Tibial artery (tissue), 4 donors: ENCODE measurements at regions not wholly inside any gene's neighbourhood (a gene's known extent, or its start where the extent isn't known, plus 50 kb on each side); places are given as distances from the start of the nearest gene placed in this dataset.

Experiments
- DNase-seq, 2 donors: peaks; one replicate each; pipeline ENCODE4 v3.0.0-alpha.2; 2019
- H3K27ac ChIP-seq, 2 donors: fragments of 200-600 bp; sonication (generic) in 1 of 2; 1 replicate in 1 of 2; 2 replicates in 1 of 2; pipeline ENCODE4 v1.5.1; 2018 to 2019; ENCODE audit warnings: mild to moderate bottlenecking in 1 of 2
- H3K27me3 ChIP-seq, 2 donors: fragments of 200-600 bp; sonication (generic) in 1 of 2; one replicate each; pipeline versions ENCODE4 v1.5.1 to v1.6.0; 2016 to 2019
- H3K36me3 ChIP-seq, 3 donors: fragments of 200-600 bp; sonication (generic) in 2 of 3; one replicate each; pipeline ENCODE4 v1.5.1; 2016 to 2019; ENCODE audit warnings: mild to moderate bottlenecking in 2 of 3
- H3K4me1 ChIP-seq, 4 donors: fragments of 200-600 bp; sonication (generic) in 2 of 4; 1 replicate in 3 of 4; 2 replicates in 1 of 4; pipeline ENCODE4 v1.5.1; 2016 to 2019
- H3K4me3 ChIP-seq, 2 donors: fragments of 200-600 bp; sonication (generic) in 1 of 2; 1 replicate in 1 of 2; 2 replicates in 1 of 2; pipeline ENCODE4 v1.5.1; 2018 to 2019; ENCODE audit warnings: mild to moderate bottlenecking in 2 of 2
- H3K9me3 ChIP-seq, 3 donors: fragments of 200-600 bp; sonication (generic) in 1 of 3; one replicate each; pipeline ENCODE4 v1.5.1; 2016 to 2019
- CTCF ChIP-seq, 2 experiments: fragments of 200-600 bp in 1 of 2; fragments of 450-650 bp in 1 of 2; IDR thresholded peaks; one replicate each; pipeline ENCODE4 v1.5.1; 2017 to 2019; ENCODE audit warnings: antibody characterized with exemption in 2 of 2, mild to moderate bottlenecking in 1 of 2, moderate library complexity in 1 of 2
- intact Hi-C: fragments of 100-400 bp; cut with DNase I; formaldehyde crosslinking; loops from one replicate; pipeline ENCODE4 v1.15.0; 2023; ENCODE audit warnings: low total_unique reads

GRCh38 chr1:172815740-172816139, 156.8 kb downstream of the FASLG start:
- no peak overlapping the region for H3K4me3 ChIP-seq
- peaks cover 0 to 13% (median 8%) of the 10 kb centered on the region in 4 donors for H3K4me1 ChIP-seq
- no peak overlapping the region for H3K27ac ChIP-seq
- intact Hi-C loops = no loop called here
- H3K27me3 ChIP-seq = no peaks in the 10 kb centered on the region
- H3K9me3 ChIP-seq = no peaks in the 10 kb centered on the region
- no peak for DNase-seq
- H3K36me3 ChIP-seq = no peaks in the 10 kb centered on the region
- no peak for TF ChIP-seq CTCF (IDR thresholded peaks at IDR 0.05)

- Histone ChIP-seq H3K36me3 (no peaks in the 10 kb centered on the region), H3K9me3 (no peaks in the 10 kb centered on the region), H3K4me3 (no peak overlapping the region), H3K27me3 (no peaks in the 10 kb centered on the region), H3K4me1 (peaks cover 0 to 13% (median 8%) of the 10 kb centered on the region in 4 donors), H3K27ac (no peak overlapping the region)
- intact Hi-C loops = no loop called here
- no peak for DNase-seq
- TF ChIP-seq CTCF (IDR thresholded peaks at IDR 0.05) = no peak
Measured at GRCh38 chr1:172818841-172819527, 160.1 kb downstream of the FASLG start.

GRCh38 chr1:172820475-172821158, 161.7 kb downstream of the FASLG start:
- intact Hi-C loops = loop anchor here (5.0 kb wide), 1 partner anchor 382 kb away; no protein-coding TSS in a partner anchor
- TF ChIP-seq CTCF (IDR thresholded peaks at IDR 0.05) = no peak

GRCh38 chr1:172821609-172822274, 162.8 kb downstream of the FASLG start:
- peak in 1 of 2 donors; percentile 37 for DNase-seq
- TF ChIP-seq CTCF (IDR thresholded peaks at IDR 0.05) = no peak
- no peaks in the 10 kb centered on the region for H3K36me3 ChIP-seq
- H3K4me1 ChIP-seq = peaks cover 0 to 22% (median 13%) of the 10 kb centered on the region in 4 donors
- H3K27ac ChIP-seq = no peak overlapping the region
- intact Hi-C loops = loop anchor here (5.0 kb wide), 1 partner anchor 381 kb away; no protein-coding TSS in a partner anchor
- H3K4me3 ChIP-seq = no peak overlapping the region
- H3K9me3 ChIP-seq = no peaks in the 10 kb centered on the region
- H3K27me3 ChIP-seq = no peaks in the 10 kb centered on the region

More at GRCh38 chr1:172820475-172821158, 161.7 kb downstream of the FASLG start:
- Histone ChIP-seq H3K4me1 (peaks cover 0 to 13% (median 8%) of the 10 kb centered on the region in 4 donors), H3K27me3 (no peaks in the 10 kb centered on the region), H3K4me3 (no peak overlapping the region), H3K9me3 (no peaks in the 10 kb centered on the region), H3K36me3 (no peaks in the 10 kb centered on the region), H3K27ac (no peak overlapping the region)
- DNase-seq = no peak

- Histone ChIP-seq H3K4me3 (no peak overlapping the region), H3K9me3 (no peaks in the 10 kb centered on the region), H3K4me1 (peaks cover 0 to 25% (median 15%) of the 10 kb centered on the region in 4 donors), H3K27me3 (no peaks in the 10 kb centered on the region), H3K36me3 (no peaks in the 10 kb centered on the region), H3K27ac (no peak overlapping the region)
- no peak for DNase-seq
- no peak for TF ChIP-seq CTCF (IDR thresholded peaks at IDR 0.05)
- intact Hi-C loops = loop anchor here (5.0 kb wide), 1 partner anchor 379 kb away; no protein-coding TSS in a partner anchor
Measured at GRCh38 chr1:172822886-172823285, 164.0 kb downstream of the FASLG start.
